ENCODE measurements at regions not wholly inside any gene's neighbourhood (a gene's known extent, or its start where the extent isn't known, plus 50 kb on each side); places are given as distances from the start of the nearest gene placed in this dataset.

- H3K4me3 ChIP-seq (ENCODE audit: low read length): no peak overlapping the region
- TF ChIP-seq CTCF (conservative IDR thresholded peaks at IDR 0.05; ENCODE audit: low read length): no peak
- no peak for DNase-seq (ENCODE audit: low read depth)
These were observed 136.3 kb upstream of the MLIP start for GRCh38 chr6:53974941-53975340.

- peak; percentile 17 for DNase-seq (ENCODE audit: low read depth)
- TF ChIP-seq CTCF (conservative IDR thresholded peaks at IDR 0.05; ENCODE audit: low read length): no peak
- no peak overlapping the region for H3K4me3 ChIP-seq (ENCODE audit: low read length)
These were observed 135.2 kb upstream of the MLIP start for GRCh38 chr6:53975941-53976615.

- DNase-seq (ENCODE audit: low read depth): no peak
- TF ChIP-seq CTCF (conservative IDR thresholded peaks at IDR 0.05; ENCODE audit: low read length): no peak
- H3K4me3 ChIP-seq (ENCODE audit: low read length): no peak overlapping the region
These were observed 133.7 kb upstream of the MLIP start for GRCh38 chr6:53977551-53977950.

- peak; percentile 93 for TF ChIP-seq CTCF (conservative IDR thresholded peaks at IDR 0.05; ENCODE audit: low read length)
- no peak overlapping the region for H3K4me3 ChIP-seq (ENCODE audit: low read length)
- peak; percentile 52 for DNase-seq (ENCODE audit: low read depth)
These were observed 131.7 kb upstream of the MLIP start for GRCh38 chr6:53979468-53980067.

- TF ChIP-seq CTCF (conservative IDR thresholded peaks at IDR 0.05; ENCODE audit: low read length): no peak
- DNase-seq (ENCODE audit: low read depth): peak; percentile 21
- H3K4me3 ChIP-seq (ENCODE audit: low read length): no peak overlapping the region
These were observed 128.7 kb upstream of the MLIP start for GRCh38 chr6:53982366-53983050.

GRCh38 chr6:53983301-53983700, 127.9 kb upstream of the MLIP start:
- no peak for DNase-seq (ENCODE audit: low read depth)
- no peak for TF ChIP-seq CTCF (conservative IDR thresholded peaks at IDR 0.05; ENCODE audit: low read length)
- H3K4me3 ChIP-seq (ENCODE audit: low read length): no peak overlapping the region

GRCh38 chr6:53984163-53984562, 127.1 kb upstream of the MLIP start:
- H3K4me3 ChIP-seq (ENCODE audit: low read length): no peak overlapping the region
- DNase-seq (ENCODE audit: low read depth): peak; percentile 80
- TF ChIP-seq CTCF (conservative IDR thresholded peaks at IDR 0.05; ENCODE audit: low read length): no peak

Data from AG10803 (cell line).